ENCODE measurements at regions not wholly inside any gene's neighbourhood (a gene's known extent, or its start where the extent isn't known, plus 50 kb on each side); places are given as distances from the start of the nearest gene placed in this dataset.

GRCh38 chr16:47938272-47938671 lies 217.5 kb downstream of the ABCC12 start:
- TF ChIP-seq, protein P1, sequence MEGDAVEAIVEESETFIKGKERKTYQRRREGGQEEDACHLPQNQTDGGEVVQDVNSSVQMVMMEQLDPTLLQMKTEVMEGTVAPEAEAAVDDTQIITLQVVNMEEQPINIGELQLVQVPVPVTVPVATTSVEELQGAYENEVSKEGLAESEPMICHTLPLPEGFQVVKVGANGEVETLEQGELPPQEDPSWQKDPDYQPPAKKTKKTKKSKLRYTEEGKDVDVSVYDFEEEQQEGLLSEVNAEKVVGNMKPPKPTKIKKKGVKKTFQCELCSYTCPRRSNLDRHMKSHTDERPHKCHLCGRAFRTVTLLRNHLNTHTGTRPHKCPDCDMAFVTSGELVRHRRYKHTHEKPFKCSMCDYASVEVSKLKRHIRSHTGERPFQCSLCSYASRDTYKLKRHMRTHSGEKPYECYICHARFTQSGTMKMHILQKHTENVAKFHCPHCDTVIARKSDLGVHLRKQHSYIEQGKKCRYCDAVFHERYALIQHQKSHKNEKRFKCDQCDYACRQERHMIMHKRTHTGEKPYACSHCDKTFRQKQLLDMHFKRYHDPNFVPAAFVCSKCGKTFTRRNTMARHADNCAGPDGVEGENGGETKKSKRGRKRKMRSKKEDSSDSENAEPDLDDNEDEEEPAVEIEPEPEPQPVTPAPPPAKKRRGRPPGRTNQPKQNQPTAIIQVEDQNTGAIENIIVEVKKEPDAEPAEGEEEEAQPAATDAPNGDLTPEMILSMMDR (IDR thresholded peaks at IDR 0.05; ENCODE audit: low read length): no peak
- no peak for TF ChIP-seq EZH2 (IDR thresholded peaks at IDR 0.05; ENCODE audit: borderline replicate concordance, low read length)

Data from OCI-LY1 (cell line).